ENCODE measurements at regions not wholly inside any gene's neighbourhood (a gene's known extent, or its start where the extent isn't known, plus 50 kb on each side); places are given as distances from the start of the nearest gene placed in this dataset.
"Not testable (repeated sequence)": the region's sequence is repeated elsewhere in the genome, so short reads cannot be mapped to it uniquely, and the experiment has no call there.

DNA sequence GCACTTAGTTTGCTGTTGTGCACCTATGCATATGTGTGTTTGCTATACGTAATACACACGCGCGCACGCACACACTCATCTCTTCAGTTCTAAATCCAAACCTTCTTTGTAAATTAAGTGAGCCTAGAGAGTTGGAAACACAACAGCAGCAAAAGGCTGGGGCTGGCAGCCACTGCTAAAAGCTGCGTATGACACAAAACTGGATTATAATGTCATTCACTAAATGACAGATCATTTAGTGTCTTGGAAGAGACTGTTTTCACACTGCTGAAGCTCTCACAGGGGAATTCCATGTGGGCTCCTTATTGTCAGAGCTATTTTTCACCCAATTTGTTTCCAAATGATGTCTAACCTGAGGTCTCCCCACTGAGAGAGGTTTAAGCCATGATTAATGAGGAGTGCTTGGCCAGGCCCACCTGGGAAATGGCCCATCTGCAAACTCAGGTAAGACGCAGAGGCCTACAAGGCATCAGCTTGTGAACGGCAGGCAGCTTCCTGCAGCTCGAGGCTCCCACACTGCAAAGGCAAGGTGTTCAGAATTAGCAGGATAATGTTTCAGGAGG lies 94.2 kb downstream of the OLIG3 start:
- DNase-seq (ENCODE audit: low spot score), result no peak

DNA sequence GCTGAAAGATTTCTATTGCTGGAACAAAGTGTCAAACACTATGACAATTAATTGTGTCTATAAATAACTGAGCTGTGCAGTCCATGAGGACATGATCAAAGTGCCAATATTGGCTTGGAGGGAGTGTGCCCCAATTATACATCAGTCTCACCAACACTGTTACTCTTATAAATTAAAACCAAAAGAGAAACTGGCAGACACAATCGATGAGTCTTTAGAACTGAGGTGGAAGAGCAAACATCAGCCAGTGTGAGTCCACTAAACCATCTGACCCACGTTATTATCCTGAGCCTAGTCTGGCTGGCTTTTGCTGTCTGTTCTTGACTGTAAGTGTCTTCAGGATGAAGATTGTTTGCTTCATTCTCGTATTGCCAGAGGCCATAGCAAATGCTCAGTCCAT lies 98.9 kb downstream of the OLIG3 start:
- DNase-seq (ENCODE audit: low spot score), result no peak

DNA sequence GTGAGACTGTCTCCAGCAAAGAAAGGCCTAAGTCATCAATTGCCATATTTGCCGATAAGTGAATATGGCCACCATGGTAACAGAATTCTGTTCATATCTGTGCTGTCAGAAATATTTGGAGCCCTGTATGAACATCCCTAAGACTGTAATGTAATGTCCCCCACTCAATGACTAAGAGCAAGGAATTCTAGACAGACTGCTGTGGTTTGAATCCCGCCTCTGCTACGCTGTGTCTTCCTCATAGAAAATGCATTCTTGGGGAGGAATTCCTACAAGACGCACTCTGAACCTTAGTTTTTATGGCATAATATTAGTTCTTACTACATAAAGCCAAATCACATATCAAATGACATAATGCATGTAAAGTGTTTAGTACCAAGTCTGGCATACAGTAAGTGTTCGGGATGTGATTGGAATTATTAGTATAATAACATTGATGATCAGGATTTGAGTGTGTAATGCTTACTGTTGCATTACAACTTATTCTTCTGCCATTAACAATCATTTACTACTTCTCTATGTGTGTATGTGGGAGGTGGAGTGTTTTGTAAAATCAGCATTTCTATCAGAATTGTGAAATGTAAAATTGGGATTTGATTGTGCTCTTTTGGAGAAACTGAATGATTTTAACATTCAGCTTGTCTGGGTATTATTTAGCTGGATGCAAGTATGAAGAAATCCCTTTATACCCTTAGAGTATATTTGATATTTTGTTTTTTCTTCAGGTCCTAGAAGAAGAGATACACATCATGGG lies 103.0 kb downstream of the OLIG3 start:
- no peak for DNase-seq (ENCODE audit: low spot score)

DNA sequence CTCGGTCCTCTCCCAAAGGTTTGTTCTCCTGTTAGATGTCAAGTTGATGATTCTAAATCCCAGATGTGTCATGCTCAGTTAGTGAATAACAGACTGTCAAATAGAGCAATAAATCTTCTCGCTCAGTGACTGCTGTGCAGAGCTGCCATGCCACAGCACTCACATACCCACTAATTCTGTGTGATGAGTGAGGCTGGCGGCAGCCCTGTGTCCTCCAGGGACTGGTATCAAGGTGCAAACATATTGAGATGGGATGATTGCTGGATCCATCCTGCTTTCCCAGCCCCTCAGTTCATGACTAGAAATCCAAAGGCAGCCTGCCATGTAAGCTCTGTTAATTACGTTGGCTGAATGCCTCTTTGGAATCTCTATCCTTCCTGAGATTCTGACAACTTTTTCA lies 103.9 kb downstream of the OLIG3 start:
- no peak for DNase-seq (ENCODE audit: low spot score)

DNA sequence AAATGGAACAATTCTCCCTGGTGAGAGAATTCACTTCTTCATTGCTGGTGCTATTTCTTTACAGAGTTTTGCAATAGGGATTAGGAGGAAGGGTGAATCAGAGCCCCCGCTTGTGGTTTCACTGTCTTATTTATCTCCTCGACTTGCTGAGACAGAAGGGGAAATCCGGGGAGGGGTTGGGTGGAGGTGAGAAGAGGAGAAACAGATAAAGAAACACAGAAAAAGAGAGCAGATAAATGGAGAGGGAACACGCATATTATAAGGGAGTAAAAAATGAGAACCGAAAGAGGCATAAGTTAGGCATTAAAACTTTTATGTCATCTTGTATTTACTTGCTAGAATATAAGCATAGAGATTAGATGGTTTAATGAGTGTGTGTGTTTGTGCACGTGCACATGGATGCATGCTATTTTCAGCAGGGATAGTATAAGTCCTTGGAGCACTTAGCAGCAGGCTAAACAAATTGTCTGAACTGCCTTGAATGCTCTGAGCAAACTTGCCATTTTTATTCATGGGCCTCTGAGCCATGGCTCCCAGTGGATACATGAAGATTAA lies 105.0 kb downstream of the OLIG3 start:
- DNase-seq (ENCODE audit: low spot score), result no peak

DNA sequence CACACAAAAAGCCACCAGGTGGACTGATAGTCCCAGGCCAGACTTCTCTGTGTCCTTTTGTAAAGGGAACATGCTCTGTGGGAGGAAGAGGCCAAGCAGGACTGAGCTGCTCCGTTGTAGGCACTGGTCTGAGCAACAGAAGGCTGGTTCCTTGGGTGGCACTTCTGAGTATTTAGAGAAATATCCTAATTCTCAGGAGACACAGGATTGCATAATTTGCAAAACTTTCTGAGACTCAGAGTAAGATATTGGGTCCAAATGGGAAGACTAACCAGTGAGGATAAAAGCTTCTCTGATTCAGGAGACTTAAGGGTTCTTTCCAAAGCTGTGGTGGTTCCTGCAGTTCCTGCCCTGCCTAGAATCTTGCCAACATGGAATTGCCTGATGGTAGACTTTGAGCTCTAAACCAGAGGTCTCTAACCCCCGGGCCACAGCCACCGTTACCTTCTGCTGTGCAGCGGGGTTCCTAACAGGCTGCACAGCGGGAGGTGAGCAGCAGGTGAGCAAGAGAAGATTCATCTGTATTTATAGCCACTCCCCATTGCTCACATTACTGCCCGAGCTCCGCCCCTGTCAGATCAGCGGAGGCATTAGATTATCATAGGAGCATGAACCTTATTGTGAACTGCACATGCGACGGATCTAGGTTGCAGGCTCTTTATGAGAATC lies 107.0 kb downstream of the OLIG3 start:
- no peak for DNase-seq (ENCODE audit: low spot score)

DNA sequence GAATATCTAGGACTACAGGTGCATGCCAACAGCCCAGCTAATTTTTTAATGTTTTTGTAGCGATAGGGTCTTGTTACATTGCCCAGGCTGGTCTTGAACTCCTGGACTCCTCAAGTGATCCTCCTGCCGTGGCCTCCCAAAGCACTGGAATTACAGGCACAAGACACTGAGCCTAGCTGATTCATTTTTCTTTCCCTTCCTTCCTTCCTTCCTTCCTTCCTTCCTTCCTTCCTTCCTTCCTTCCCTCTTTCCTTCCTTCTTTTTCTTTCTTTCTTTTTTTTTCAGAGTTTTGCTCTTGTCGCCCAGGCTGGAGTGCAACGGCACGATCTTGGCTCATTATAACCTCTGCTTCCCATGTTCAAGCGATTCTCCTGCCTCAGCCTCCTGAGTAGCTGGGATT lies 110.9 kb downstream of the OLIG3 start:
- DNase-seq (ENCODE audit: low spot score), result not testable (repeated sequence)

DNA sequence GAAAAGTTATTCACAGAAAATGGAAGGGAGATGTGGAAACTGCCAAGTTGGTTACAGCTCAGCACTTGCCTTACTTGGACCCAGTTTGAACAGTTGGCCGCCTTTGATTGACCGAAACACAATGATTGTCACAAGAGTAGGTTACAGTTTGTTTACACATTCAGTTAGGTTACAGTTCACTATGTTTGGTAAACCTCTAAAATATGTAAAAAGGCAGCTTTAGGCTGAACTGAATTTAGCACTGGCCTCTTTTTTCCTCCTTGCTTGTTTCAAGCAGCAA lies 116.2 kb downstream of the OLIG3 start:
- DNase-seq (ENCODE audit: low spot score), result no peak

DNA sequence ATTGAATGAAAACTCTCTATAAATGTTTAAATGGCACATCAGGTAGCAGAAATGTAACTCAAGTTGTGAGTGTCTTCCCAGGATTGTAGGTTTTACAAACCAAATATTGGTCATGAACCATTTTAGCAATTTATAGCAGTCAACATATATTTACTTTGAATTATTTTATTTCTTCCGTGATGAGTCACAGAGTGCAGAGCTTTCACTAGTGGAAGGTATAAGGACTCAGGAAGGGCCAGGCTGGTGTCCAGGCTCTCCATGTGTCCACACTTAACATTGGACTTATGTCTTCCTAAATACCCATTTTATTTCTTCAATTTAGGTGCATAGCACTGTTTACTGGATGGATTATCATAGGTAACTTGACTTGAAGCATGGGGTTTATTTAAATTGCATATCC lies 120.9 kb downstream of the OLIG3 start:
- no peak for DNase-seq (ENCODE audit: low spot score)

DNA sequence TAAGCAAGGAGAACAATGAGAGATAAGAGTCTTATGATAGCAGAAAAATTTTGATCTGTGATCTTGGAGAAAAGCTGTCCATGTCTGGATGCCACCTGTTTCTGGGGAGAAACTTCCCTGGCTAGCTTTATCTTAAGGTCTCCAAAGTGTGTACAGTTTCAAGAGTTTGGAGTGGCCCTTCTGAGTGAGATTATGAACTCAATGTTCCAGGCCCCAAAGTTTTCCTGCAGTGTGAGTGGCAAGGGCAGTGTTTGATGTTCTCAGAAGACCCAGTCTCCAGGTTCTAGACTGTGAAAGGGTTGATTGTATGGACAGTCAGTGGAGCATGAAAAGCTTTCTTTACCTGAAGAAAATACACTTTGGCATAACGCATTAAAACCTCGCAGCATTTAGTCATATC lies 121.7 kb downstream of the OLIG3 start:
- no peak for DNase-seq (ENCODE audit: low spot score)

DNA sequence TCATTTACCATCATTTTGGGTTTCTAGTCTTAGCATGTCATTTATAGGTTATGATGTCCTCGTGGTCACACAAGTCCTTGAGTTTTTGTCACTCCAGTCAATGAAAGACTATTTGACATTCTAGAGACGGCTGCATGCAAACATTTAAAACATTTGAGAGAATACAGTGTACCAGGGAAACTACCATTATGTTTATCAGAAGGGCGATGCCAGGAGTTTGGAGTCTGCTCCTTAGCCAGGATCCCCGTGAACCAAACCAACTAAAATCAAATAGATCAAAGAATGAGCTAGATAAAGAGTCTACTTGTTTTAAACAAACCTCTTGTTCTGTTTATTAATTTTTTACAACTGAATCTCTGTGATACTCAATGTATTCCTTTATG lies 122.6 kb downstream of the OLIG3 start:
- DNase-seq (ENCODE audit: low spot score), result no peak

DNA sequence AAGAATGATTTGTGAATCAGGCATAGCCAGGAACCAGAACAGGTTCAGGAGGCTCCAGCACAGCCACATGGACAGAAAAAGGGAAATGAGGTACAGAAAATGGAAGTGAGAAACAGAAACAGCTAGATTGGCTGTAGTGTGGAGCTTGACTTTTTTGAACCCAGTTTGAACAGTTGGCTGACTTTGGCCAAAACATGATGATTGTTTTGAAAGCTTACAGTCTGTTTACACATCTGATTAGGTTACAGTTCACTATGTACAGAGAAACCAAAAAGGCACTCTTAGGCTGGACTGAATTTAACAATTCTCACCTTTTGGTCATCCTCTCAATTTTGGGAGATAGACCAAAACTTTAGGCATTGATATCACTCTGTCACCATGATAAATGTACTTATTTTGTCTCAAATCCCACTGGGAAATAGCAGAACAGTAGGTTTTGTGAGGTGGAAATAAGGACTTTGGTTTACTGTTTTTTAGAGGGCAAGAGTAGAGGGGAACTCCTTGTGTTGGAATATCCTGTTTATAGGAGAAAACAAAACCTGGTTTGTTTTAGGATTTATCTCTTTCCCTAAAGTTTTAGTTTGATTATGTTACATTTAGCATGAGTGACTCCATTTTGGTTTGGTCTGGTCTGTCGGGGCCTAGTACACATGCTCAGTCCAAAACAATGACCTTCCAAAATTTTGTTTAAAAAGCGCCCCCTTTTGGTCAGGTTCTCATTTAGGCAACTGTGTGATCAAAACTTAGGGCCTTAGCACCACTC lies 123.1 kb downstream of the OLIG3 start:
- DNase-seq (ENCODE audit: low spot score), result no peak

DNA sequence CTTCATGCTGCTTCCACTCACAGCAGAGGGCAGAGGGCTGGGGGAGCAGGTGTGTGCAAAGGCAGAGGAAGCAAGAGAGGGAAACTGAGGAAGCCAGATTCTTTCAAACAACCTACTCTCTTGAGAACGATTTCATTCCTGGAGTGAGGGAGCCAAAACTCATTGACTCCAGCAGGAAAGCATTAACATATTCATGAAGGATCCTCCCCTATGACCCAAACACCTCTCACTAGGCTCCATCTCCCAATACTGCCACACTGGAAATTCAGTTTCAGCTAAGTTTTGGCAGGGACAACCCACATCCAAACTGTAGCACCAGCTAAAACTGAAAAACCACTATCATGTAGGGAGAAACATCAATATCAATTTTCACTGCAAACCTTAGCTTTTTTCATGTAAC lies 125.1 kb downstream of the OLIG3 start:
- DNase-seq (ENCODE audit: low spot score), result no peak

DNA sequence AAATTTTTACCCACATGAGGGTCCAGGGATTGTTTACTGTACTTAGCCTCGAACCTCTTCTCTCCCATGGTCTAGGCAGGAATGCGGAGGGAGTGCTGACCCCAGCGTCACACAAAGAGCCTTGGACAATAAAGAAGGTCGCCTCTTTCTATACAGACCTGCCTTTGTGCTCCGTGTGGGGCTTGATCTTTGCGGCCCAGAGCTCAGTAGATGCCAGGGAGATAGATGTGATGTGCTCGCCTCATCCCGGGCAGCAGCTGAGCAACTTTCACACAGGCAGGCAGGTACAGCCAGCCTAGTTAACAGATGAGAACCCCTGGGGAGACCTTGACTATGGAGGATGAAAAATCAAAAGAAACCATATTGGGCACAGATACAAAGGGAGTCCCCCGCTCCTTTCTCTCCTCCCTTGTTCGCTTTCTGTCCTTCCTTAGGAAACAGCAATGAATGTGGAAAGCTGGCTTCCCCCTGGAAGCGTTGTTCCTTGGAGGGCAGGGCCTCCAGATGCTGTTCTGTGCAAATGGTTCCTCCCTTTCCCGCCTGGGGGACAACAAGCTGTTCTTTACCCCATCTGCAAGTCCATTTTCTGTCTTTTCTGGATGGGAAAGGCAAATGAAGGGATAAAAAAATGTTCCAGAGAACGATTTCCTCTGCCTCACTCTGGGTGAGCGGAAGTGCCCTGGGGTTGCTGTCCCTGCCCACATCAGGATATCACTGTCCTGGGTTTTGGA lies 128.3 kb downstream of the OLIG3 start:
- DNase-seq (ENCODE audit: low spot score), result no peak

DNA sequence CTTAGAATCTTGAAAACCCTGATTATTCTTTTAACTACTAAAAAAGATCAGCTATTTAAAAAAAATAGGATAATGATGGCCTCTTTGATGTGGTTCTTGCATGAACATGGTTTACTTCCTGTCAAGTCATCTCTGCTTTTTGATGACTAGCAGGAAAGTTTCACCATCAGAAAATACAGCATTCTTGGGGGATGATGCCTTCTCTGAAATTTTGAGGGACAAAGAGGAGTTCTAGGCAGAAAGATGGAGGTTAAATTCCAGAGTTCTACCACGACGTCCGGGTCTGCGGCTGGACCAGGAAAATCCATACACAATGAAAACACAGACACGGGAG lies 130.4 kb downstream of the OLIG3 start:
- DNase-seq (ENCODE audit: low spot score), result no peak

DNA sequence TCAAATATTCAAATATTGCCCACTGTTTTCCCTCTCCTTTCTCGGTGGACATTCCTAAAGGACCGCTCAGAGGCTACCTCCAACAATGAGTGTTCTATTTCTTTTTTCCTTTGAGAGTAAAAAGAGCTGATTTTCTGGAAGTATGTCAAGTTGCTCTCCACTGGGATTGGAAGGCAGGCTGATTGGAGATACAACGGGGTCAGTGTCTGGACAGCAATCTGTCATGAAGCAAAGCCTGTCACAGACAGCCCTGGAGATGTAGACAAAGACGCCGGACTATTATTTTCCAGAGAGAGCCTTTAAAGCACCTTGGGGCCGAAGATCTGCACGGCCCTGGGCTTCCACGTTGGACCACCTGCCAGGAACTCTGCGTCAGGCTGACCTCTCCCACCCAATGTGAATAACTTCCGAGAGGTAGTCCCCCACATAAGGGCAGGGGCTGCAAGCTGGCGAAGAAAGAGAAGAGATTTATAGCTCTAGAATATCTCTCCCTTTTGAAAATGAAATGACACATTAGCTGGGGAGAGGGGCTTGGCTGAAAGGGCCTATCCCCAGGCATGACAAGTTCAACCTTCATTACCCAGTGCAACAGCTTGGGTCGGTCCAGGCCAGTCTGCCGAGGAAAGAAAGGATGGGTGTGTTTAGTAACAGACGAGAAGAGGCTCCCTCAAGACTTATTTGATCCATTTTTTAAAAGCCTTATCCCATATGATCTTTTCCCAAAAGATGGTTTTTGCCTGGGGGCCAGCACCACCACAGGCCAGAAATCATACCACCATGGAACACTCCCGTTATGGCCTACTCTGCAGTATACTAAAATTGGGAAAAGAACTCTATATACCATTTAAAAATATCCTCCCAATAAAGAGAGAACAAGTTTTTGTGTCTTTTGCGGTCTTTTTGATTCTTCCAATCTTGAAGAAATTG lies 131.1 kb downstream of the OLIG3 start:
- no peak for DNase-seq (ENCODE audit: low spot score)

DNA sequence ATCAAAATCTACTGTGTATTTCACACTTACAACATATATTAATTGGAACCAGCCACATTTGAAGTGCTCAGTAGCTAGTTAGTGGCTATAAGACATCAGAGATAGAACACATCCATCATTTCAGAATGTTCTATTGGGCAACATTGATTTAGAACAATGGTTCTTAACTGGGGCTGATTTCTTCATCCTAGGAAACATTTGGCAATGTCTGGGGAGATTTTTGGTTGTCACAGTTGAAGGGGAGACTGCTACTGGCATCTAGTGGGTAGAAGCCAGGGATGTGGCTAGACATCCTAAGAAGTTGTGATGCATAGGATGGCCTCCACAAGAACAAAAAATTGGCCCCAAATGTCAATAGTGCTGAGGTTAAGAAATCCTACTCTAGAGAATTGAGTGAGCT lies 132.5 kb downstream of the OLIG3 start:
- DNase-seq (ENCODE audit: low spot score), result no peak

DNA sequence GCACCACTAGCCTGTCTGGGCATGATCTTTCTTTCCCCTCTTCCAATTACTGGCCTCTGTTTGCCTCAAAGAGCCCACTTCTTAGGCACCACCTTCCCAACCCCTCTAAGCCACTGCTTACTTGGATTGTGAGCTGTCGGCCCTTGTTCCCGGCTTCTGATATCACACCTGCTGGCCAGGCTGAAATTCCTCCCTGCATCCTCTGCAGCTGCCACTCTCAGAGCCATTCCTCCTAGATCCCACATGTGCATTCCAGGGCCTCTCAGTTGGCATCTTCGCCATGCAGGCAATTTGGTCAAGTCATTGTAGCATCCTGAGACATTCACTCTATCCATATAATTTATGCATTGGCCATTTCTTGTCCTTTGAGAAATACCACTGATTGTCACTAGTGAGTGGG lies 135.9 kb downstream of the OLIG3 start:
- DNase-seq (ENCODE audit: low spot score), result no peak

DNA sequence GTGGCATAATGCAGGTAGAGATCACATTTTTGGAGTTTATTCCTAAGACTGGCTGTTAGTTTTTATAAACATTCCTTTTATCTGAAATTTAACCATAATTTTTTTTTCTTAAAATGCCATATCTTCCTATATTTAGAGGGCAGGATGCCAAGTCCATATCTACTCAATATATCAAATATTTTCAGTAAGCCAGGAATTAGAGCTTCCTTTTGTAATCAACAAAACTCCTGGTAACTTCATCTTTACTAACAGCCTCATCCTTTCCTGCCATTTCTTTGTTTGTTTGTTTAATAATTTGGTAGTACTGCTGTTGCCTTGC lies 136.3 kb downstream of the OLIG3 start:
- no peak for DNase-seq (ENCODE audit: low spot score)

DNA sequence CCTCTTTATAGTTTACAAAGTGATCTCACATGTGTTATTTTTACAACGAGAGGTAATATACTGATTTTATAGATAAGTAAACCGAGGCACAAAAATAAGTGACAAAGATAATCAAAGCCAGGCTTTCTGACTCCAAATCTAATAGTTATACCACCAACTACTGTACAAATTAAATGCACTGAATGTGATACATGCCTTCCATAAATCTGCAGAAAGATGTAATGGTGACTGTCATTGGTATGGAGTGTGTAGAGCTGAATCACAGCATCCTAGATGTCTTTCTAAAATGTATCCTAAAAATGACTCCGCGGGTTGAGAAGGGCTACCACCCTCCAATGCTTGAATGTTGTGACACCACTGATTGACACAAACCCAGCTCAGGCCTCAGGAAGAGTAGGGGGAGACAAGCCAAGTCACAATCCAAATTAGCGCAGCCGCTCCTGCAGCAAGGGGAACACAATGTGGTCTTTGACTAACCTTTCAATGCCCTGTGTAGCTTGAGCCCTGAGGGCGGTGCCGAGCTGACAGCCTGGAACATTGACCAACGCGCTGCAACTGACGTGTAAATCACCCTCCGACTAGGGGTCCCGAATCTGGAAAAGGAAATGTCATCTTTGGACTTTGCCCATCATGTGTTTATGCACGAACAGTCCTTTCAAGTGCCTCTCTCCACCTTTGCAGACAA lies 136.8 kb downstream of the OLIG3 start:
- no peak for DNase-seq (ENCODE audit: low spot score)
